ENCODE measurements at regions not wholly inside any gene's neighbourhood (a gene's known extent, or its start where the extent isn't known, plus 50 kb on each side); places are given as distances from the start of the nearest gene placed in this dataset.

- Mint-ChIP-seq H3K9me3 (ENCODE audit: unreplicated experiment) (no peaks in the 10 kb centered on the region), H3K4me1 (ENCODE audit: unreplicated experiment) (peaks cover 4% of the 10 kb centered on the region), H3K27me3 (ENCODE audit: unreplicated experiment) (peaks cover 4% of the 10 kb centered on the region), H3K27ac (ENCODE audit: unreplicated experiment) (no peak overlapping the region), H3K36me3 (ENCODE audit: low read depth, unreplicated experiment) (no peaks in the 10 kb centered on the region), H3K4me3 (ENCODE audit: unreplicated experiment) (no peak overlapping the region)
- TF ChIP-seq CTCF (IDR thresholded peaks at IDR 0.05; ENCODE audit: unreplicated experiment): no peak
- no peak for DNase-seq (ENCODE audit: low spot score)
Observed at GRCh38 chr17:73833775-73834488, 189.7 kb upstream of the SDK2 start.

GRCh38 chr17:73834684-73835343, 190.6 kb upstream of the SDK2 start:
- H3K27ac Mint-ChIP-seq (ENCODE audit: unreplicated experiment): no peak overlapping the region

GRCh38 chr17:73835605-73836004, 191.4 kb upstream of the SDK2 start:
- Mint-ChIP-seq H3K4me3 (ENCODE audit: unreplicated experiment) (no peak overlapping the region), H3K27me3 (ENCODE audit: unreplicated experiment) (peaks cover 4% of the 10 kb centered on the region), H3K4me1 (ENCODE audit: unreplicated experiment) (peaks cover 4% of the 10 kb centered on the region), H3K9me3 (ENCODE audit: unreplicated experiment) (no peaks in the 10 kb centered on the region), H3K27ac (ENCODE audit: unreplicated experiment) (no peak overlapping the region), H3K36me3 (ENCODE audit: low read depth, unreplicated experiment) (no peaks in the 10 kb centered on the region)
- no peak for TF ChIP-seq CTCF (IDR thresholded peaks at IDR 0.05; ENCODE audit: unreplicated experiment)
- DNase-seq (ENCODE audit: low spot score): no peak

More at GRCh38 chr17:73834684-73835343, 190.6 kb upstream of the SDK2 start:
- H3K4me3 Mint-ChIP-seq (ENCODE audit: unreplicated experiment): no peak overlapping the region
- no peaks in the 10 kb centered on the region for H3K36me3 Mint-ChIP-seq (ENCODE audit: low read depth, unreplicated experiment)
- H3K27me3 Mint-ChIP-seq (ENCODE audit: unreplicated experiment): peaks cover 4% of the 10 kb centered on the region
- no peaks in the 10 kb centered on the region for H3K9me3 Mint-ChIP-seq (ENCODE audit: unreplicated experiment)
- no peak for DNase-seq (ENCODE audit: low spot score)
- TF ChIP-seq CTCF (IDR thresholded peaks at IDR 0.05; ENCODE audit: unreplicated experiment): no peak
- H3K4me1 Mint-ChIP-seq (ENCODE audit: unreplicated experiment): peaks cover 4% of the 10 kb centered on the region

- H3K9me3 Mint-ChIP-seq (ENCODE audit: unreplicated experiment): no peaks in the 10 kb centered on the region
- H3K27me3 Mint-ChIP-seq (ENCODE audit: unreplicated experiment): peaks cover 5% of the 10 kb centered on the region
- H3K36me3 Mint-ChIP-seq (ENCODE audit: low read depth, unreplicated experiment): no peaks in the 10 kb centered on the region
- peaks cover 4% of the 10 kb centered on the region for H3K4me1 Mint-ChIP-seq (ENCODE audit: unreplicated experiment)
- H3K27ac Mint-ChIP-seq (ENCODE audit: unreplicated experiment): no peak overlapping the region
- no peak for TF ChIP-seq CTCF (IDR thresholded peaks at IDR 0.05; ENCODE audit: unreplicated experiment)
- DNase-seq (ENCODE audit: low spot score): no peak
- H3K4me3 Mint-ChIP-seq (ENCODE audit: unreplicated experiment): no peak overlapping the region
Observed at GRCh38 chr17:73838815-73839214, 194.6 kb upstream of the SDK2 start.

GRCh38 chr17:73840829-73841228, 196.6 kb upstream of the SDK2 start:
- H3K27me3 Mint-ChIP-seq (ENCODE audit: unreplicated experiment): peaks cover 5% of the 10 kb centered on the region
- H3K36me3 Mint-ChIP-seq (ENCODE audit: low read depth, unreplicated experiment): no peaks in the 10 kb centered on the region
- no peaks in the 10 kb centered on the region for H3K9me3 Mint-ChIP-seq (ENCODE audit: unreplicated experiment)
- H3K4me3 Mint-ChIP-seq (ENCODE audit: unreplicated experiment): no peak overlapping the region
- TF ChIP-seq CTCF (IDR thresholded peaks at IDR 0.05; ENCODE audit: unreplicated experiment): no peak
- DNase-seq (ENCODE audit: low spot score): no peak
- H3K27ac Mint-ChIP-seq (ENCODE audit: unreplicated experiment): no peak overlapping the region
- no peaks in the 10 kb centered on the region for H3K4me1 Mint-ChIP-seq (ENCODE audit: unreplicated experiment)

Measured in endothelial cell (in vitro differentiated cells).